GM18907 (cell line): ENCODE measurements at regions not wholly inside any gene's neighbourhood (a gene's known extent, or its start where the extent isn't known, plus 50 kb on each side); places are given as distances from the start of the nearest gene placed in this dataset.

Source experiments
- ATAC-seq: cut with Tn5 transposase; IDR thresholded peaks from one replicate; pipeline ENCODE4 v1.9.1; 2021; ENCODE audit warnings: mild to moderate bottlenecking, moderate library complexity; ENCODE audit not compliant: unreplicated experiment

GRCh38 chr16:80023865-80024264, 423.3 kb upstream of the MAF start:
- ATAC-seq, result no peak

DNA sequence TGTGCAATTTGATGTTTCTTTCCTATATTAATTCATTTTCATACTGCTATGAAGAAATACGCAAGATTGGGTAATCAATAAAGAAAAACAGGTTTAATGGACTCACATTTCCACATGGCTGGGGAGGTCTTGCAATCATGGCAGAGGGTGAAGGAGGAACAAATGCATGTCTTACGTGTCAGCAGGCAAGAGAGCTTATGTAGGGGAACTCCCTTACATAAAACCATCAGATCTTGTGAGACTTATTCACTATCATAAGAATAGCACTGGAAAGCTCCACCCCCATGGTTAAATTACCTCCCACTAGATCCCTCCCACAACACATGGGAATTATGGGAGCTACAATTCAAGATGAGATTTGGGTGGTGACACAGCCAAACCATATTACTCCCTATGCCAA, 418.9 kb upstream of the MAF start:
- no peak for ATAC-seq

- ATAC-seq, result no peak
Observed at GRCh38 chr16:80018466-80018865, 417.9 kb upstream of the MAF start.

DNA sequence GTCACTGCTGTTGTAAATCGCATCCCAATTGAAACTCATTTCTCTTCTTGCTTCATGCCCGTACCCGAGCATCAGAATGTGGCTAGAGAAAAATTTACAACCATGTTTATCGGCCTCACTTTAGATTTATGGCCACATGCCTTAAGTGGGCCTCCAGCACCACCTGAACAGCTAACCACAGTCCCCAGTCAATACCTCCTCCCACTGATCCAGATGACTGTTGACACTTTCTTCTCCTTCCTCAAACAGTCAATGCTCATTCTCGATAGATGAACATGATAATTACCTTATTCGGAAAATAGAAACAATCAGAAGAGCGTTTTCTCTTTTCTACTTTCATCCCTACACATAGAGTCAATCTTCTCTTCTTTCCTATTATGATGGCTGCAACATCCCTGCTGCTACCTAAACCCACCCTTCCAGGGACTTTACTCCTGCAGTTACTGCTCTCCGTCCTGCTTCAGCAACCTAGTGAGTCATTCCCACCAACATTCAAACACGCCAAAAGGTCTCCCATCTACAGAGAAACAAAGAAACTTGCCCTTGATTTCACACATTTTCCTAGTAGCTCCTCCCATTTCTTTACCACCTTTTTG, 416.3 kb upstream of the MAF start:
- no peak for ATAC-seq

DNA sequence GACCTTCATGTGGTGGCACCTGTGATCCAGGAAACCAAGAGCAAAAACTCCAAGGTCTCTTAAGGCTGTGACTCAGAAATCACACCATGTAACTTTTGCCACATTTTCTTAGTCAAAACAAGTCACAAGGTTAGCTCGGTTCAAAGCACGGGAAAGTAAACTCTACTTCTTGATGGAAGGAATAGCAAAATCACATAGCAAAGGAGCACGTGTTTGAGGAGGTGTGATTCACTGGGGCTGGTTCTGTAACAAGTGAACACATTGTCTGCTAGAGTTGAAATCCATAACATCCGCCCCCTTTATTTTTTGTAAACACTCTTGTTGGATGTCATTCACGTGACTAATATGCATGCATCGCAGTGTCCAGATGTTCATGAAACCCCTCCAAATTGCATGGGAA, 415.0 kb upstream of the MAF start:
- ATAC-seq, result no peak

- ATAC-seq, result no peak
Observed at GRCh38 chr16:80014241-80014939, 413.9 kb upstream of the MAF start.

DNA sequence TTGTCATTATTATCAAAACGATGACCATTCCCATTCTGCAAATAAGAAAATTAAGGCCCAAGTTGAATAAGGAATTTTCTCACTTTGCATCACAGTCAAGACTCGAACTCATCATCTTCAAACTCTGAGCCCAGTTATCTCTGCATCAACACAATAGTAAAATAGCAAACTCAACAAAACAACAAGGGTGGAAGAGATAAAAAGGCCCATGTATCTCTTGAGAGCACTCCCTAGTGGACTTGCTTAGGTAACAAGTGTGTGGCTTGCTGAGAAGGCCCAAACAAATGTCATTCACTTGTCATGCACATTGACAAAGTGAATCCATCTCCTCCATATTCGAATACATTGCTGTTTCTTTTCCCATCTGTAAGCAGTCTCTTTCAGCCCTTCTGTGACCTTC, 412.0 kb upstream of the MAF start:
- ATAC-seq, result no peak

GRCh38 chr16:80009971-80010659, 409.6 kb upstream of the MAF start:
- ATAC-seq, result no peak

DNA sequence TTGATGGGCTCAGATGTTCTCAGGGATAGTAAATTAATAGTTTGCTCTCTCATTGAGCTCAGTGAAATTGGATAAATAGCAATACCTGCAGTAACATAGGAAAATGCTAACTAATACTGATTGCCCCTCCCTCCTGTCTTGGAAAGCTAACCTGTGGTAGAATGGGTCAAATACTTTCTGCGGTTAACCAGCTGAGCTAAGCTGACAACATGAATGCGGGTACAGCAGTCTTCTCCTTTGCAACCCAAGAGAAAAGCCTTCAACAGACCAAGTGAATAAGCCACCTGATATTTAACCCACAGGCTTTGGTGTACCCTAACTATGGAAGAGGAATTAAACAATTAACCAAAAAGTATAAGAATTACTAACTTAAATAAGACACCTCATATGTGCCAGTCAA, 408.3 kb upstream of the MAF start:
- ATAC-seq, result no peak

GRCh38 chr16:80007231-80007630, 406.7 kb upstream of the MAF start:
- no peak for ATAC-seq

DNA sequence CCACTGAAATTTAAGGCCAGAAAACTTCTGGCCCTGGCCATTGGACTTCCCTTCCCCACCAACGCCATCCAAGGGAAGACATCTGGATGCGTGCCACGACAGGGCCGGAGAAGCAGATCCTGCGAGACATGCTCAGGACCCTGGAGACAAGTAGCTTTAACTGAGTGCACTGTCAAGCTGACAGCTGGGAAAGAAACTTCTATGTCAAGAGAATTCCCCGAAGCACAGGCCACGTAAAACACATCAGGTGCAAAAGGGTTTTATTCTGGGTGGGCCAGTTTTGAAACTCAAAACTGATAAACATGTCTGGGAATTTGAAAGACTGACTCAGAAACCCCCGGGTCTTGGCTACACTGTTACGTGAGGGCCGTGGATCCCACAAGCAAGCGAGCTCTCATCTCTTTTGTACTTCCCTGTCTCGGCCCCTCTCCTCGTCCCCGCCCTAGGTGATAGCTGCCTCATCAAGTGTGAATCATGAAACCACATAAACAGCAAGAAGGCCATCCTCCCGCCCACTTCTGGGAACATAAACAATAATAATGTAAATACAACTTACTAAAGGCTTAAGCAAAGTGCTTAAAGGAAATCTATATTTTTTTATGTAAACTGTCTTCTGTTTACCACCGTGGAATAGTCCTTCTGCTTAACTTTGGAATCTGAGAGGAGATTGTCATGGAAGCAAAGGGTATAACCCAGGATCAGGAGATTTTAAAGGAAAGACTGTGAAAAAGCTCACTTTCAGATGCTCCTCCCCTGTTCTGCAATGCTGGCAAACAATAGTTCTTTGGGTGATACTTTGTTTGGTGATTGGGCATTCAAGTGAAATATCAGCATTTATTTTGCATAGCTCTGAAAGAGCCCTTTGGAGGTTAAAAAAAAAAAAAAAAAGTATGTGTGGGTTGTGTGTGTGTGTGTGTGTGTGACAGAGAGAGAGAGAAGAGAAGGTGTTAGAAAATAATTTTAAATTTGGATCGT, 406.0 kb upstream of the MAF start:
- ATAC-seq, result no peak

GRCh38 chr16:80004113-80004512, 403.6 kb upstream of the MAF start:
- ATAC-seq, result no peak

DNA sequence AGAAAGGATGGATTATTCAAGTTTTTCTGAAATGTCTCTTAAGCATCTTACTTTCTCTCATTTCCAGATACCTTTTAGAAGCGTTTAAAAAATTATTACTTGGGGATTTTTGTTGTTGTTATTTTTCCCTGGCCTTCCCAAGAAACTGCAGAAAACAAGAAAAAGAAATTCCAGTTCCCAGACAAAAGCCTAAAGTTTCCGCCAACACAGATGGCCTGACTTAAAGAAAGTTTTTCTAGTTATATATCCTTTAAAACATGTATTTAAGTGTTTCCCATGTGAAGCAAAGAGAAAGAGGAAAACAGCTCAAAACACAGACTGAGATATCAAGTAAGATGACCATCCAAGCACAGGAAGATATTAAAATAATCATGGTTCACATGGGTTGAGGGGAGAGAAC, 401.7 kb upstream of the MAF start:
- no peak for ATAC-seq

- no peak for ATAC-seq
Observed at GRCh38 chr16:79998143-79998542, 397.6 kb upstream of the MAF start.

GRCh38 chr16:79997257-79997656, 396.7 kb upstream of the MAF start:
- no peak for ATAC-seq

DNA sequence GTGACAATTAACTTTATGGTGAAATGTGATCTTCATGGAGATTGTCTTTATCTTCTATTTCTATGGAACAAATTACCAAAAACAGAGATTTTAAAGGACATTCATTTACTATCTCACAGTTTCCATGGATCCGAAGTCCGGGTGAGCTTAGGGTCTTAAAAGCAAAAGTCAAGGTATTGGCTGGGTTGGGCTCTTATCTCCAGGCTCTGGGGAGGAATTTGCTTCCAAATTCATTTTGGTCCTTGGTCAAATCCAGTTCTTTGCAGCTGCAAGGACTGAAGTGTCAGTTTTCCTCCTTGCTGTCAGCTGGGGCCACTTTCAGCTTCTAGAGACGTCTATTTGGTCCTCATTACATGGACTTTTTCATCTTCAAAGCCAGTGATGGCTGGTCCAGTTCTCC, 395.8 kb upstream of the MAF start:
- no peak for ATAC-seq

GRCh38 chr16:79995315-79995714, 394.8 kb upstream of the MAF start:
- ATAC-seq, result no peak

- no peak for ATAC-seq
Observed at GRCh38 chr16:79994418-79994817, 393.9 kb upstream of the MAF start.

DNA sequence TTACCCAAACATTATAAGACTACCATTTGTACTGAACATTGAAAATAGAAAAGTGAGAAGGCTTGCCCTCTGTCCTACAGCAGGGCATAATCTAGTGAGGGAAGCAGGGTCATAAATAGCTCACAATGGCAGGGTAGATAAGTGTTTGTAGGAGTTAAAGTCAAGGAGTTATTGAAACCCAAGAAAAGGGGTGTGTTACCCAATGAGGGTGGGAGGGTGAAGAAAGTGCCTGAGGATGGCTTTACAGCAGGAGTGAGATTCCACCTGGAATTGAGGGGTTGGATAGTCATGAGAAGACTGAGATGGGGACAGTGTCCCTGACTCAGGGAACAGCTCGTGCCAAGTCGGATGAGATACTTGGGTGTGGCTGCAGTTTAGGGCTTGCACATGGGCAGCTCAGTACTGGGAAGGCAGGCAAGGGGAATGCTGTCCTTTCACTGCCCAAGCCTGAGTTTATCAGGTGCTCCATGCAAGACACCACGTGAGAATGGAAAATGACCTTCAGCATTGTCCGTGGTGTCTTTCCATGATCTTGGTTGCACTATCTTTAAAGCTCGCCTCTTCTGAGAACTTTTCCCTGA, 393.2 kb upstream of the MAF start:
- ATAC-seq, result no peak

DNA sequence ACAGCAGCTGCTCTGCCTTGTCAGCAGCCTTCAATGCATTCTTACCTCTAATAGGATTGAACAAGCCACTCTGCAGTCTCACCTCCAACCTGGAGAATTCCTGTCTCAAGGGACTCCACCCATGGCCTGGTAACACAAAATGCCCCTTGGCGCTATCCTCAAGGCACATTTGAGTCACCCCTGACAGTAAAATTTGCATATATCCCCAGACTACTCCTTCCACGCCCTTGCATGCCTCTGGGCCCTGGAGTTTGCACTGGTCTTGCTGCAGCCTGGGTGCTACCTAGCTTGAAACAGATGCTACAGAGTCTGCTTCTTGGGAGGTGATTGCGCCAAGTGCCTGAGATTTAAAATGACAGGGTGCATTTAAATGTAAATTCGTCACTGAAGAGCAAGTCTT, 391.4 kb upstream of the MAF start:
- no peak for ATAC-seq

DNA sequence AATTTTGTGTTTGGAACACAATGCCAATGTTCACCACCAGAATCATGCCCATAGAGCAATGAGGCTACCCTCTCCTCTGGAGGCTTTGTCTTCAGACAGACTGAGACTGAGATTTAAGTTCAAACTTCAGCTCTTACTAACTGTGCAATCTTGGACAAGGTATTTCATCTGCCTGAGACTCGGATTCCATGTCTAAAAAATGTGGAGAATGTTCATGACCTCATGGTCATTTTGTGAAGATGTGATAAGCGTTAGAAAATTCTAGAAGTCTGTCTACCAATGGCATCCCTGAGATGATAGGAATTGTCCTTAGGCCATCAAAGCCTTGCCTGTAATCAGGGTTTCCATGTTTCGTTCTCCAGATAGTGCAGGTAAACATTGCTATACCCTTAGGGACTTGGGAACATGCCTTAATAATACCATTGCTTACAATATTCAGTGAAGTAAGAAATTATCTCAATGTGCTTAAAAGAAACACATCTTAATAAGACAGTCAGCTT, 388.2 kb upstream of the MAF start:
- ATAC-seq, result no peak
